ENCODE measurements at regions not wholly inside any gene's neighbourhood (a gene's known extent, or its start where the extent isn't known, plus 50 kb on each side); places are given as distances from the start of the nearest gene placed in this dataset.

GRCh38 chr5:143572671-143573070 is 169.2 kb upstream of the NR3C1 start:
- Histone ChIP-seq H3K9me3 (replicated peaks; ENCODE audit: insufficient read depth, low read length) (no peaks in the 10 kb centered on the region), H3K27ac (ENCODE audit: low read length) (no peak overlapping the region), H3K4me3 (ENCODE audit: low read length) (no peak overlapping the region), H3K9me2 (replicated peaks; ENCODE audit: insufficient read depth, low read length) (no peaks in the 10 kb centered on the region), H4K20me1 (ENCODE audit: insufficient read depth, low read length) (no peaks in the 10 kb centered on the region), H3F3A (ENCODE audit: insufficient read depth, low read length) (peaks cover 7% of the 10 kb centered on the region), H3K9ac (ENCODE audit: low read length) (no peak overlapping the region), H3K4me2 (ENCODE audit: low read depth, low read length) (no peak overlapping the region), H3K27me3 (replicated peaks; ENCODE audit: insufficient read depth, low read length) (no peaks in the 10 kb centered on the region), H3K4me1 (ENCODE audit: low read length) (peaks cover 20% of the 10 kb centered on the region), H3K79me2 (ENCODE audit: low read length) (no peaks in the 10 kb centered on the region), H2AFZ (ENCODE audit: low read length) (no peak overlapping the region), H3K36me3 (replicated peaks; ENCODE audit: insufficient read depth, low read length) (no peaks in the 10 kb centered on the region)
- TF ChIP-seq, protein P1, sequence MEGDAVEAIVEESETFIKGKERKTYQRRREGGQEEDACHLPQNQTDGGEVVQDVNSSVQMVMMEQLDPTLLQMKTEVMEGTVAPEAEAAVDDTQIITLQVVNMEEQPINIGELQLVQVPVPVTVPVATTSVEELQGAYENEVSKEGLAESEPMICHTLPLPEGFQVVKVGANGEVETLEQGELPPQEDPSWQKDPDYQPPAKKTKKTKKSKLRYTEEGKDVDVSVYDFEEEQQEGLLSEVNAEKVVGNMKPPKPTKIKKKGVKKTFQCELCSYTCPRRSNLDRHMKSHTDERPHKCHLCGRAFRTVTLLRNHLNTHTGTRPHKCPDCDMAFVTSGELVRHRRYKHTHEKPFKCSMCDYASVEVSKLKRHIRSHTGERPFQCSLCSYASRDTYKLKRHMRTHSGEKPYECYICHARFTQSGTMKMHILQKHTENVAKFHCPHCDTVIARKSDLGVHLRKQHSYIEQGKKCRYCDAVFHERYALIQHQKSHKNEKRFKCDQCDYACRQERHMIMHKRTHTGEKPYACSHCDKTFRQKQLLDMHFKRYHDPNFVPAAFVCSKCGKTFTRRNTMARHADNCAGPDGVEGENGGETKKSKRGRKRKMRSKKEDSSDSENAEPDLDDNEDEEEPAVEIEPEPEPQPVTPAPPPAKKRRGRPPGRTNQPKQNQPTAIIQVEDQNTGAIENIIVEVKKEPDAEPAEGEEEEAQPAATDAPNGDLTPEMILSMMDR (IDR thresholded peaks at IDR 0.05; ENCODE audit: low read length): no peak
- TF ChIP-seq EZH2phosphoT487 (IDR thresholded peaks at IDR 0.05; ENCODE audit: low read length) (no peak), EZH2 (optimal IDR thresholded peaks at IDR 0.05; ENCODE audit: low read depth, low read length) (no peak)
- no peak for DNase-seq

DNA sequence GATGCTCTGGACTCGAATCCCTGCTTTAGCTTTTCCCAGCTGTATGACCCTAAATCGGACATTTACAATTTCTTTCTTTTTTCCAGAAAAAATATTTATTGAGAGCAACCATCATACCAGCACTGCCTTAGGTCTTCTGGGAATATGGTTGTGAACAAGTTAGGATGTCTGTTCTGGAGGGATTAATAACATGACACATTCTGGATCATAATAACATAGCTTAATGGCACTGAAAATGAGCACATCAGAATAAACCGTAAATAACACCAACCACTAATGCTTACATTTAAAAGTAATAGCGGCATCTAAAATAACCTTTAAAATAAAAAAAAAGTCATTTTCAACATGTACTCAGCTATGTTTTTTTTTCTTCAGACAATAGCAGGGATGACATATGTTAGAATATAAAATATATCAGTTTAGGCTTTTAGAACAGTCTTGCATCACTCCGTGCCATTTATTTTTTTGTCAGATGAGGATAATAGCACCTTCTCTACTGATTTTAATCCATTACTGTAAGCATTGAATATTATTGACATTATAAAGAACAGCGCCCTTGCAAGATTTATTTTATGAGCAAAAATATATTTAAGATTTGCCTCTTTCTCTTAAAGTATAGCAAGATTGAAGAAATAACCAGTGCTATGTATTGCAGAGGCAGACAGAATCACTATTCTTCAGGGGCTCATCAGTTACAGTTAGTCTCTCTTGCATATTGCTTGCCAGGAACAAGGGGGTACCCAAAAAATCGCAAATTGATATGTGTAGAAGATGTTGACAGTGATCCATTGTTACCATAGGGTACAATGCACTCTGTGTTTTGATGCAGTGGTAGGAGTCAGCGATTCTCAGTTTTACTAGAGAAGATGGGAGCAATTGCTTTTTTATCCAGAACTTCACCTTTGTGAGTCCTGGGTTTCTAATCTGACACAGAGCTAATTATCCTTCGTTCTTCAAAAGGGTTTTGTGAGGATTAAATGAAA is 168.4 kb upstream of the NR3C1 start:
- Histone ChIP-seq H3K9ac (ENCODE audit: low read length) (no peak overlapping the region), H3K27ac (ENCODE audit: low read length) (no peak overlapping the region), H3K4me2 (ENCODE audit: low read depth, low read length) (no peak overlapping the region), H3K4me3 (ENCODE audit: low read length) (no peak overlapping the region), H3K9me2 (replicated peaks; ENCODE audit: insufficient read depth, low read length) (no peaks in the 10 kb centered on the region), H3F3A (ENCODE audit: insufficient read depth, low read length) (peaks cover 7% of the 10 kb centered on the region), H3K4me1 (ENCODE audit: low read length) (peaks cover 20% of the 10 kb centered on the region), H3K27me3 (replicated peaks; ENCODE audit: insufficient read depth, low read length) (no peaks in the 10 kb centered on the region), H3K79me2 (ENCODE audit: low read length) (no peaks in the 10 kb centered on the region), H3K9me3 (replicated peaks; ENCODE audit: insufficient read depth, low read length) (no peaks in the 10 kb centered on the region), H2AFZ (ENCODE audit: low read length) (no peak overlapping the region), H4K20me1 (ENCODE audit: insufficient read depth, low read length) (no peaks in the 10 kb centered on the region), H3K36me3 (replicated peaks; ENCODE audit: insufficient read depth, low read length) (no peaks in the 10 kb centered on the region)
- TF ChIP-seq EZH2 (optimal IDR thresholded peaks at IDR 0.05; ENCODE audit: low read depth, low read length): no peak
- no peak for TF ChIP-seq EZH2phosphoT487 (IDR thresholded peaks at IDR 0.05; ENCODE audit: low read length)
- TF ChIP-seq, protein P1 (IDR thresholded peaks at IDR 0.05; ENCODE audit: low read length): no peak
- no peak for DNase-seq

DNA sequence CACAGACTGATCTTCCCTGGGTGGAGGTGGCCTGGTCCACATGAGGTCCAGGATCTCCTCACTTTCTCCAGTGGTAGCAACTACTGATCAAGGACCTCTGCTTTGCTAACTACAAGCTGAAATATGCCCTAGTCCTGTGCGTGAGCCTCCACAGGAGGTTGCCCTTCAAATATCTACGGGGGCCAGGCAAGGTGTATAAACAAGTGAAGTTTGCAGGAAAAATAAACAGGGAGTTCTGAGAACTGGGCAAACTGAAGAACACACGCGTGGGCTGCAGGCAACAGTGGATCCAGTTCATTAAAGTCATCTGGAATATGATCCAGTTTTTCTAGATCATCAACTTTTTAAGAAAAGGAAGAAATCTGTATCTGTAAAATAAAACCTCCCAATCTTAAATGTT is 167.5 kb upstream of the NR3C1 start:
- no peaks in the 10 kb centered on the region for H3K36me3 ChIP-seq (replicated peaks; ENCODE audit: insufficient read depth, low read length)
- no peaks in the 10 kb centered on the region for H4K20me1 ChIP-seq (ENCODE audit: insufficient read depth, low read length)
- no peak overlapping the region for H3K27ac ChIP-seq (ENCODE audit: low read length)
- peaks cover 20% of the 10 kb centered on the region for H3K4me1 ChIP-seq (ENCODE audit: low read length)
- no peak overlapping the region for H3K9ac ChIP-seq (ENCODE audit: low read length)
- no peak for TF ChIP-seq EZH2 (optimal IDR thresholded peaks at IDR 0.05; ENCODE audit: low read depth, low read length)
- TF ChIP-seq, protein P1 (IDR thresholded peaks at IDR 0.05; ENCODE audit: low read length): no peak
- no peak for TF ChIP-seq EZH2phosphoT487 (IDR thresholded peaks at IDR 0.05; ENCODE audit: low read length)
- no peaks in the 10 kb centered on the region for H3K27me3 ChIP-seq (replicated peaks; ENCODE audit: insufficient read depth, low read length)
- H3K9me2 ChIP-seq (replicated peaks; ENCODE audit: insufficient read depth, low read length): no peaks in the 10 kb centered on the region
- H3K4me2 ChIP-seq (ENCODE audit: low read depth, low read length): no peak overlapping the region
- H3F3A ChIP-seq (ENCODE audit: insufficient read depth, low read length): peaks cover 7% of the 10 kb centered on the region
- no peak overlapping the region for H2AFZ ChIP-seq (ENCODE audit: low read length)
- no peaks in the 10 kb centered on the region for H3K79me2 ChIP-seq (ENCODE audit: low read length)
- H3K4me3 ChIP-seq (ENCODE audit: low read length): no peak overlapping the region
- DNase-seq: no peak
- no peaks in the 10 kb centered on the region for H3K9me3 ChIP-seq (replicated peaks; ENCODE audit: insufficient read depth, low read length)

Measured in MM.1S (cell line).